GM23338 (cell line): ENCODE measurements at regions not wholly inside any gene's neighbourhood (a gene's known extent, or its start where the extent isn't known, plus 50 kb on each side); places are given as distances from the start of the nearest gene placed in this dataset.
A peak's percentile ranks its signal among the peaks of the same experiment; 100 is the strongest.

Experiments
- ATAC-seq: fragments of 200-7000 bp; cut with Tn5 transposase; 3 replicates; pipeline ENCODE4 v1.9.1; 2020
- DNase-seq: peaks from one replicate; pipeline ENCODE4 v3.0.0-alpha.2; 2015; ENCODE audit warnings: low spot score
- H2AFZ ChIP-seq: fragments of 200-600 bp; sonication (generic); 2 replicates; pipeline ENCODE4 v1.8.0; 2016; ENCODE audit warnings: antibody characterized with exemption, mild to moderate bottlenecking, moderate library complexity
- H3F3A ChIP-seq: fragments of 200-600 bp; sonication (generic); replicated peaks from 2 replicates; pipeline ENCODE4 v1.8.0; 2017; ENCODE audit warnings: antibody characterized with exemption, mixed run types, low read depth
- H3K27ac ChIP-seq: fragments of 200-600 bp; sonication (generic); 2 replicates; pipeline ENCODE4 v1.6.1; 2016; ENCODE audit warnings: low read depth
- H3K27me3 ChIP-seq: fragments of 200-600 bp; sonication (generic); 2 replicates; pipeline ENCODE4 v1.8.0; 2016; ENCODE audit warnings: mild to moderate bottlenecking, mixed run types, moderate library complexity; ENCODE audit not compliant: insufficient read depth
- H3K36me3 ChIP-seq: fragments of 200-600 bp; sonication (generic); 2 replicates; pipeline ENCODE4 v1.8.0; 2016; ENCODE audit warnings: mild to moderate bottlenecking; ENCODE audit not compliant: insufficient read depth
- H3K4me1 ChIP-seq: fragments of 200-600 bp; sonication (generic); 2 replicates; pipeline ENCODE4 v1.8.0; 2016; ENCODE audit warnings: mild to moderate bottlenecking, moderate library complexity; ENCODE audit not compliant: insufficient read depth
- H3K4me2 ChIP-seq: fragments of 200-600 bp; sonication (generic); 2 replicates; pipeline ENCODE4 v1.7.1; 2017; ENCODE audit warnings: mixed run types
- H3K4me3 ChIP-seq: fragments of 200-600 bp; sonication (generic); 2 replicates; pipeline ENCODE4 v1.6.1; 2016; ENCODE audit warnings: mixed run types
- H3K79me2 ChIP-seq: fragments of 200-600 bp; sonication (generic); replicated peaks from 2 replicates; pipeline ENCODE4 v1.8.0; 2017; ENCODE audit warnings: mild to moderate bottlenecking; ENCODE audit not compliant: insufficient read depth
- H3K9me2 ChIP-seq: fragments of 200-600 bp; sonication (generic); 2 replicates; pipeline ENCODE4 v1.8.0; 2017; ENCODE audit not compliant: insufficient read depth
- H4K20me1 ChIP-seq: fragments of 200-600 bp; sonication (generic); replicated peaks from 2 replicates; pipeline ENCODE4 v1.8.0; 2017; ENCODE audit warnings: mild to moderate bottlenecking; ENCODE audit not compliant: insufficient read depth
- H3K27ac Mint-ChIP-seq: 2 replicates; pipeline ENCODE4 v1.8.0; 2020; ENCODE audit warnings: inconsistent platforms, mild to moderate bottlenecking, moderate library complexity, mixed read lengths
- H3K27me3 Mint-ChIP-seq: 3 replicates; pipeline ENCODE4 v1.8.0; 2022; ENCODE audit warnings: low read depth, mild to moderate bottlenecking, moderate library complexity, mixed read lengths, inconsistent platforms; ENCODE audit not compliant: insufficient read depth, poor library complexity
- H3K36me3 Mint-ChIP-seq: 3 replicates; pipeline ENCODE4 v1.8.0; 2021; ENCODE audit warnings: low read depth, mild to moderate bottlenecking, inconsistent platforms, moderate library complexity, mixed read lengths
- H3K4me1 Mint-ChIP-seq: 3 replicates; pipeline ENCODE4 v1.8.0; 2020; ENCODE audit warnings: mild to moderate bottlenecking, inconsistent platforms, mixed read lengths
- H3K4me3 Mint-ChIP-seq: 3 replicates; pipeline ENCODE4 v1.8.0; 2021; ENCODE audit warnings: moderate library complexity, mild to moderate bottlenecking, inconsistent platforms, mixed read lengths
- H3K9me3 Mint-ChIP-seq: 3 replicates; pipeline ENCODE4 v1.8.0; 2020; ENCODE audit warnings: moderate library complexity, mild to moderate bottlenecking, inconsistent platforms, mixed read lengths
- CREB1 ChIP-seq: fragments of 250-450 bp; sonication (Bioruptor Pico); IDR thresholded peaks from 2 replicates; pipeline ENCODE4 v1.5.0; 2020; ENCODE audit warnings: low read depth, mild to moderate bottlenecking, moderate library complexity
- EZH2 ChIP-seq: fragments of 200-600 bp; sonication (generic); IDR thresholded peaks from one replicate; pipeline ENCODE4 v1.8.0; 2017; ENCODE audit warnings: antibody characterized with exemption, mild to moderate bottlenecking, low read depth; ENCODE audit not compliant: unreplicated experiment
- EZH2phosphoT487 ChIP-seq: fragments of 200-600 bp; sonication (generic); IDR thresholded peaks from one replicate; pipeline ENCODE4 v1.8.1; 2018; ENCODE audit warnings: antibody characterized with exemption; ENCODE audit not compliant: unreplicated experiment
- JUNB ChIP-seq: IDR thresholded peaks from one replicate; pipeline ENCODE4 v1.6.1; 2016; ENCODE audit warnings: antibody characterized with exemption; ENCODE audit not compliant: unreplicated experiment
- NANOG ChIP-seq: IDR thresholded peaks from 2 replicates; pipeline ENCODE4 v1.6.1; 2016; ENCODE audit warnings: antibody characterized with exemption, borderline replicate concordance
- POLR2AphosphoS5 ChIP-seq: IDR thresholded peaks from 2 replicates; pipeline ENCODE4 v1.6.1; 2016; ENCODE audit warnings: antibody characterized with exemption, low read depth
- ZNF114 ChIP-seq: fragments of 250-450 bp; sonication (Bioruptor Pico); IDR thresholded peaks from 2 replicates; pipeline ENCODE4 v1.5.0; 2020; ENCODE audit warnings: mild to moderate bottlenecking, moderate library complexity
- ZNF331 ChIP-seq: fragments of 250-450 bp; sonication (Bioruptor Pico); IDR thresholded peaks from 2 replicates; pipeline ENCODE4 v1.5.0; 2020; ENCODE audit warnings: low read depth, mild to moderate bottlenecking, moderate library complexity
- TF ChIP-seq, protein P1 (sequence below): fragments of 250-450 bp; sonication (Bioruptor Pico); IDR thresholded peaks from 2 replicates; pipeline ENCODE4 v1.5.0; 2020; ENCODE audit warnings: mild to moderate bottlenecking, moderate library complexity
- TF ChIP-seq, protein P2 (sequence below), 2 experiments: fragments of 200-600 bp in 1 of 2; sonication (generic) in 1 of 2; conservative IDR thresholded peaks; 2 replicates each; pipeline versions ENCODE4 v1.5.1 to v1.6.1; 2016 to 2017; ENCODE audit warnings: antibody characterized with exemption in 2 of 2, low read depth in 2 of 2, mild to moderate bottlenecking in 2 of 2, moderate library complexity in 1 of 2
- TF ChIP-seq, protein P3 (sequence below): IDR thresholded peaks from one replicate; pipeline ENCODE4 v1.6.1; 2018; ENCODE audit warnings: antibody characterized with exemption; ENCODE audit not compliant: unreplicated experiment

DNA sequence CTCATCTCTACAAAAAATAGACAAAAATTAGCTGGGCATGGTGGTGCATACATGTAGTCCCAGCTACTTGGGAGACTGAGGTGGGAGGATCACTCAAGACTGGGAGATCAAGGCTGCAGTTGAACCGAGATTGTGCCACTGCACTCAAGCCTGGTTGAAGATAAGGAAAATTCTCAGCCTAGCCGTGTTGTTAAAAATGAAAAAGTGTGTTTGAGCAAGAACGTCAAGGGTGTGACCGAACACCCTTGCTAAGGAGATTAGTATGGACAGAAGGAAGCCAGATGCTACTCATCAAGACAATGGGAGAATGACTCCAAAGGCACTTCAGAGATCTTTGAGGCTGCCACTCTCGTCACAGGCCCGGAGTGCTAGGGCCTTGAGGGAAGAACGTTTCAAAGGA, 70.0 kb upstream of the NDUFV2 start:
- no peak overlapping the region for H3K4me3 Mint-ChIP-seq
- H3K4me1 ChIP-seq = no peaks in the 10 kb centered on the region
- H3F3A ChIP-seq = no peaks in the 10 kb centered on the region
- no peak for DNase-seq
- H3K4me3 ChIP-seq = no peak overlapping the region
- H3K27me3 Mint-ChIP-seq = peaks cover 7% of the 10 kb centered on the region
- H4K20me1 ChIP-seq = no peaks in the 10 kb centered on the region
- TF ChIP-seq EZH2 (no peak), ZNF331 (CRISPR knock-in tag) (no peak), NANOG (no peak), EZH2phosphoT487 (no peak), CREB1 (CRISPR knock-in tag) (no peak)
- H3K27me3 ChIP-seq = no peaks in the 10 kb centered on the region
- no peak overlapping the region for H3K27ac Mint-ChIP-seq
- H3K79me2 ChIP-seq = no peaks in the 10 kb centered on the region
- H3K4me2 ChIP-seq = no peak overlapping the region
- no peak for ATAC-seq
- no peaks in the 10 kb centered on the region for H3K9me2 ChIP-seq
- H3K36me3 ChIP-seq = no peaks in the 10 kb centered on the region
- no peaks in the 10 kb centered on the region for H3K4me1 Mint-ChIP-seq
- no peaks in the 10 kb centered on the region for H3K9me3 Mint-ChIP-seq
- no peak overlapping the region for H3K27ac ChIP-seq
- H3K36me3 Mint-ChIP-seq = no peaks in the 10 kb centered on the region
- H2AFZ ChIP-seq = no peak overlapping the region

DNA sequence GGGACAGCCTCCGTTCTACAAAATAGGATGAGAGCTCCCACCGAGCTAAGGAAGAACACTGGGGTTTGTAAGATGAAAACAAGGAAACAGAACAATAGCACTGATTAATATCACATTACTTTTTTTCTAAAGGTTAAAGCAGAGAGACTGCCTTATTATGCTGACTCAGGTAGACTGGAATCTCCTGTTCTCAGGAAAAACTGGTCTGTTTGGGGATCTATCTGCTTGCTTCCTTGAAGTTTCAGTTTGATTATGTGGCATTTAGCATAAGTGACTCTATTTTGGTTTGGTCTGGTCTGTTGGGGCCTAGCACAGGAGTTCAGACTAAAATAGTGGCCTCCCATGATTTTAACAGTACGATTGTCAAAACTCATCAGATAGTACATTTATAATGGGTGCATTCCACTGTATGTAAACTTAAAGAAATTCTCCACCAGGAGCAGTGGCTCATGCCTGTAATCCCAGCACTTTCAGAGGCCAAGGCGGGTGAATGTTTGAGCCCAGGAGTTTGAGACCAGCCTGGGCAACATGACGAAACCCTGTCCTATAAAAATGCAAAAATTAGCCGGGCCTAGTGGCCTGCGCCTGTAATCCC, 64.1 kb upstream of the NDUFV2 start:
- H2AFZ ChIP-seq = peak overlapping the region; percentile 77; the same call in 1 of the 2 replicates
- no peaks in the 10 kb centered on the region for H3K36me3 ChIP-seq
- H3K27ac Mint-ChIP-seq = peak overlapping the region; percentile 89; the same call in 1 of the 2 replicates
- no peaks in the 10 kb centered on the region for H3K9me2 ChIP-seq
- no peak overlapping the region for H3K27ac ChIP-seq
- ATAC-seq (no peak), DNase-seq (no peak)
- no peaks in the 10 kb centered on the region for H3K36me3 Mint-ChIP-seq
- no peaks in the 10 kb centered on the region for H3F3A ChIP-seq
- 0 out of 2 replicates have a peak overlapping the region, but pooled peaks have one; percentile 22 for H3K4me2 ChIP-seq
- no peaks in the 10 kb centered on the region; the same call in 1 of the 2 replicates for H3K4me1 ChIP-seq
- H3K27me3 Mint-ChIP-seq = peaks cover 2% of the 10 kb centered on the region
- no peaks in the 10 kb centered on the region for H4K20me1 ChIP-seq
- peaks cover 11% of the 10 kb centered on the region for H3K4me1 Mint-ChIP-seq
- no peaks in the 10 kb centered on the region for H3K9me3 Mint-ChIP-seq
- no peaks in the 10 kb centered on the region for H3K79me2 ChIP-seq
- no peak overlapping the region for H3K4me3 Mint-ChIP-seq
- H3K27me3 ChIP-seq = no peaks in the 10 kb centered on the region
- H3K4me3 ChIP-seq = no peak overlapping the region
- TF ChIP-seq ZNF331 (CRISPR knock-in tag) (no peak), JUNB (no peak), POLR2AphosphoS5 (no peak), NANOG (no peak), ZNF114 (no peak)
- TF ChIP-seq, protein P1, sequence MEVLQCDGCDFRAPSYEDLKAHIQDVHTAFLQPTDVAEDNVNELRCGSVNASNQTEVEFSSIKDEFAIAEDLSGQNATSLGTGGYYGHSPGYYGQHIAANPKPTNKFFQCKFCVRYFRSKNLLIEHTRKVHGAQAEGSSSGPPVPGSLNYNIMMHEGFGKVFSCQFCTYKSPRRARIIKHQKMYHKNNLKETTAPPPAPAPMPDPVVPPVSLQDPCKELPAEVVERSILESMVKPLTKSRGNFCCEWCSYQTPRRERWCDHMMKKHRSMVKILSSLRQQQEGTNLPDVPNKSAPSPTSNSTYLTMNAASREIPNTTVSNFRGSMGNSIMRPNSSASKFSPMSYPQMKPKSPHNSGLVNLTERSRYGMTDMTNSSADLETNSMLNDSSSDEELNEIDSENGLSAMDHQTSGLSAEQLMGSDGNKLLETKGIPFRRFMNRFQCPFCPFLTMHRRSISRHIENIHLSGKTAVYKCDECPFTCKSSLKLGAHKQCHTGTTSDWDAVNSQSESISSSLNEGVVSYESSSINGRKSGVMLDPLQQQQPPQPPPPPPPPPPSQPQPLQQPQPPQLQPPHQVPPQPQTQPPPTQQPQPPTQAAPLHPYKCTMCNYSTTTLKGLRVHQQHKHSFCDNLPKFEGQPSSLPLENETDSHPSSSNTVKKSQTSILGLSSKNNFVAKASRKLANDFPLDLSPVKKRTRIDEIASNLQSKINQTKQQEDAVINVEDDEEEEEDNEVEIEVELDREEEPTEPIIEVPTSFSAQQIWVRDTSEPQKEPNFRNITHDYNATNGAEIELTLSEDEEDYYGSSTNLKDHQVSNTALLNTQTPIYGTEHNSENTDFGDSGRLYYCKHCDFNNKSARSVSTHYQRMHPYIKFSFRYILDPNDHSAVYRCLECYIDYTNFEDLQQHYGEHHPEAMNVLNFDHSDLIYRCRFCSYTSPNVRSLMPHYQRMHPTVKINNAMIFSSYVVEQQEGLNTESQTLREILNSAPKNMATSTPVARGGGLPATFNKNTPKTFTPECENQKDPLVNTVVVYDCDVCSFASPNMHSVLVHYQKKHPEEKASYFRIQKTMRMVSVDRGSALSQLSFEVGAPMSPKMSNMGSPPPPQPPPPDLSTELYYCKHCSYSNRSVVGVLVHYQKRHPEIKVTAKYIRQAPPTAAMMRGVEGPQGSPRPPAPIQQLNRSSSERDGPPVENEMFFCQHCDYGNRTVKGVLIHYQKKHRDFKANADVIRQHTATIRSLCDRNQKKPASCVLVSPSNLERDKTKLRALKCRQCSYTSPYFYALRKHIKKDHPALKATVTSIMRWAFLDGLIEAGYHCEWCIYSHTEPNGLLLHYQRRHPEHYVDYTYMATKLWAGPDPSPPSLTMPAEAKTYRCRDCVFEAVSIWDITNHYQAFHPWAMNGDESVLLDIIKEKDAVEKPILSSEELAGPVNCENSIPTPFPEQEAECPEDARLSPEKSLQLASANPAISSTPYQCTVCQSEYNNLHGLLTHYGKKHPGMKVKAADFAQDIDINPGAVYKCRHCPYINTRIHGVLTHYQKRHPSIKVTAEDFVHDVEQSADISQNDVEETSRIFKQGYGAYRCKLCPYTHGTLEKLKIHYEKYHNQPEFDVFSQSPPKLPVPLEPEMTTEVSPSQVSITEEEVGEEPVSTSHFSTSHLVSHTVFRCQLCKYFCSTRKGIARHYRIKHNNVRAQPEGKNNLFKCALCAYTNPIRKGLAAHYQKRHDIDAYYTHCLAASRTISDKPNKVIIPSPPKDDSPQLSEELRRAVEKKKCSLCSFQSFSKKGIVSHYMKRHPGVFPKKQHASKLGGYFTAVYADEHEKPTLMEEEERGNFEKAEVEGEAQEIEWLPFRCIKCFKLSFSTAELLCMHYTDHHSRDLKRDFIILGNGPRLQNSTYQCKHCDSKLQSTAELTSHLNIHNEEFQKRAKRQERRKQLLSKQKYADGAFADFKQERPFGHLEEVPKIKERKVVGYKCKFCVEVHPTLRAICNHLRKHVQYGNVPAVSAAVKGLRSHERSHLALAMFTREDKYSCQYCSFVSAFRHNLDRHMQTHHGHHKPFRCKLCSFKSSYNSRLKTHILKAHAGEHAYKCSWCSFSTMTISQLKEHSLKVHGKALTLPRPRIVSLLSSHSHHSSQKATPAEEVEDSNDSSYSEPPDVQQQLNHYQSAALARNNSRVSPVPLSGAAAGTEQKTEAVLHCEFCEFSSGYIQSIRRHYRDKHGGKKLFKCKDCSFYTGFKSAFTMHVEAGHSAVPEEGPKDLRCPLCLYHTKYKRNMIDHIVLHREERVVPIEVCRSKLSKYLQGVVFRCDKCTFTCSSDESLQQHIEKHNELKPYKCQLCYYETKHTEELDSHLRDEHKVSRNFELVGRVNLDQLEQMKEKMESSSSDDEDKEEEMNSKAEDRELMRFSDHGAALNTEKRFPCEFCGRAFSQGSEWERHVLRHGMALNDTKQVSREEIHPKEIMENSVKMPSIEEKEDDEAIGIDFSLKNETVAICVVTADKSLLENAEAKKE = no peak
- TF ChIP-seq, protein P2, sequence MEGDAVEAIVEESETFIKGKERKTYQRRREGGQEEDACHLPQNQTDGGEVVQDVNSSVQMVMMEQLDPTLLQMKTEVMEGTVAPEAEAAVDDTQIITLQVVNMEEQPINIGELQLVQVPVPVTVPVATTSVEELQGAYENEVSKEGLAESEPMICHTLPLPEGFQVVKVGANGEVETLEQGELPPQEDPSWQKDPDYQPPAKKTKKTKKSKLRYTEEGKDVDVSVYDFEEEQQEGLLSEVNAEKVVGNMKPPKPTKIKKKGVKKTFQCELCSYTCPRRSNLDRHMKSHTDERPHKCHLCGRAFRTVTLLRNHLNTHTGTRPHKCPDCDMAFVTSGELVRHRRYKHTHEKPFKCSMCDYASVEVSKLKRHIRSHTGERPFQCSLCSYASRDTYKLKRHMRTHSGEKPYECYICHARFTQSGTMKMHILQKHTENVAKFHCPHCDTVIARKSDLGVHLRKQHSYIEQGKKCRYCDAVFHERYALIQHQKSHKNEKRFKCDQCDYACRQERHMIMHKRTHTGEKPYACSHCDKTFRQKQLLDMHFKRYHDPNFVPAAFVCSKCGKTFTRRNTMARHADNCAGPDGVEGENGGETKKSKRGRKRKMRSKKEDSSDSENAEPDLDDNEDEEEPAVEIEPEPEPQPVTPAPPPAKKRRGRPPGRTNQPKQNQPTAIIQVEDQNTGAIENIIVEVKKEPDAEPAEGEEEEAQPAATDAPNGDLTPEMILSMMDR (conservative IDR thresholded peaks at IDR 0.05; ENCODE audit: low read depth in 2 of 2) = no peak
- TF ChIP-seq, protein P3, sequence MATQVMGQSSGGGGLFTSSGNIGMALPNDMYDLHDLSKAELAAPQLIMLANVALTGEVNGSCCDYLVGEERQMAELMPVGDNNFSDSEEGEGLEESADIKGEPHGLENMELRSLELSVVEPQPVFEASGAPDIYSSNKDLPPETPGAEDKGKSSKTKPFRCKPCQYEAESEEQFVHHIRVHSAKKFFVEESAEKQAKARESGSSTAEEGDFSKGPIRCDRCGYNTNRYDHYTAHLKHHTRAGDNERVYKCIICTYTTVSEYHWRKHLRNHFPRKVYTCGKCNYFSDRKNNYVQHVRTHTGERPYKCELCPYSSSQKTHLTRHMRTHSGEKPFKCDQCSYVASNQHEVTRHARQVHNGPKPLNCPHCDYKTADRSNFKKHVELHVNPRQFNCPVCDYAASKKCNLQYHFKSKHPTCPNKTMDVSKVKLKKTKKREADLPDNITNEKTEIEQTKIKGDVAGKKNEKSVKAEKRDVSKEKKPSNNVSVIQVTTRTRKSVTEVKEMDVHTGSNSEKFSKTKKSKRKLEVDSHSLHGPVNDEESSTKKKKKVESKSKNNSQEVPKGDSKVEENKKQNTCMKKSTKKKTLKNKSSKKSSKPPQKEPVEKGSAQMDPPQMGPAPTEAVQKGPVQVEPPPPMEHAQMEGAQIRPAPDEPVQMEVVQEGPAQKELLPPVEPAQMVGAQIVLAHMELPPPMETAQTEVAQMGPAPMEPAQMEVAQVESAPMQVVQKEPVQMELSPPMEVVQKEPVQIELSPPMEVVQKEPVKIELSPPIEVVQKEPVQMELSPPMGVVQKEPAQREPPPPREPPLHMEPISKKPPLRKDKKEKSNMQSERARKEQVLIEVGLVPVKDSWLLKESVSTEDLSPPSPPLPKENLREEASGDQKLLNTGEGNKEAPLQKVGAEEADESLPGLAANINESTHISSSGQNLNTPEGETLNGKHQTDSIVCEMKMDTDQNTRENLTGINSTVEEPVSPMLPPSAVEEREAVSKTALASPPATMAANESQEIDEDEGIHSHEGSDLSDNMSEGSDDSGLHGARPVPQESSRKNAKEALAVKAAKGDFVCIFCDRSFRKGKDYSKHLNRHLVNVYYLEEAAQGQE = no peak
